SK-N-SH treated with all-trans-retinoic acid at 6 μM for 48 hours (cell line): ENCODE measurements at regions not wholly inside any gene's neighbourhood (a gene's known extent, or its start where the extent isn't known, plus 50 kb on each side); places are given as distances from the start of the nearest gene placed in this dataset.

Experiments used
- CREB5 ChIP-seq: fragments of 250-450 bp; sonication (Bioruptor Pico); IDR thresholded peaks from 2 replicates; pipeline ENCODE4 v1.5.1; 2020; ENCODE audit warnings: low read depth, mild to moderate bottlenecking, moderate library complexity
- PATZ1 ChIP-seq: fragments of 250-450 bp; sonication (Bioruptor Pico); IDR thresholded peaks from 2 replicates; pipeline ENCODE4 v1.8.0; 2020; ENCODE audit warnings: mild to moderate bottlenecking, moderate library complexity, borderline replicate concordance
- ZFP30 ChIP-seq: fragments of 450-650 bp; formaldehyde crosslinking; IDR thresholded peaks from 2 replicates; pipeline ENCODE4 v1.5.0; 2022; ENCODE audit warnings: mild to moderate bottlenecking, moderate library complexity

- TF ChIP-seq CREB5, result no peak
- TF ChIP-seq PATZ1 (CRISPR knock-in tag), result no peak
- no peak for TF ChIP-seq ZFP30 (CRISPR knock-in tag)
Measured at GRCh38 chr13:33340631-33341030, 55.1 kb upstream of the STARD13 start.
